Colonic mucosa (tissue), 4 donors: ENCODE measurements at regions not wholly inside any gene's neighbourhood (a gene's known extent, or its start where the extent isn't known, plus 50 kb on each side); places are given as distances from the start of the nearest gene placed in this dataset.
A peak's percentile ranks its signal among the peaks of the same experiment; 100 is the strongest.
"Not testable (repeated sequence)": the region's sequence is repeated elsewhere in the genome, so short reads cannot be mapped to it uniquely, and the experiment has no call there.

ENCODE experiments used
- DNase-seq: peaks from one replicate; pipeline ENCODE4 v3.0.0-alpha.2; 2020
- H3K27ac ChIP-seq: fragments of 200-600 bp; one replicate; pipeline ENCODE4 v1.8.0; 2021
- H3K27me3 ChIP-seq: fragments of 200-600 bp; one replicate; pipeline ENCODE4 v1.8.0; 2021
- H3K36me3 ChIP-seq: fragments of 200-600 bp; one replicate; pipeline ENCODE4 v1.8.0; 2021
- H3K4me1 ChIP-seq: fragments of 200-600 bp; one replicate; pipeline ENCODE4 v1.8.0; 2021; ENCODE audit warnings: mild to moderate bottlenecking
- H3K4me3 ChIP-seq: fragments of 200-600 bp; one replicate; pipeline ENCODE4 v1.8.0; 2021
- H3K9ac ChIP-seq, 2 donors: one replicate each; pipeline ENCODE4 v1.7.0; 2013; ENCODE audit warnings: control low read depth in 2 of 2, low read depth in 2 of 2, low read length in 2 of 2
- H3K9me3 ChIP-seq: fragments of 200-600 bp; one replicate; pipeline ENCODE4 v1.8.0; 2021
- intact Hi-C: fragments of 100-400 bp; cut with DNase I; formaldehyde crosslinking; loops from one replicate; pipeline ENCODE4 v1.14.1; 2022
- TF ChIP-seq, protein P1 (sequence below): fragments of 200-600 bp; IDR thresholded peaks from one replicate; pipeline ENCODE4 v1.8.0; 2022; ENCODE audit warnings: antibody characterized with exemption, mild to moderate bottlenecking
- donor health status: healthy.
- donor health status: DM: no; HTN: no; CAD: no.
- donor health status: DM: no; HTN: no; CAD: no.

DNA sequence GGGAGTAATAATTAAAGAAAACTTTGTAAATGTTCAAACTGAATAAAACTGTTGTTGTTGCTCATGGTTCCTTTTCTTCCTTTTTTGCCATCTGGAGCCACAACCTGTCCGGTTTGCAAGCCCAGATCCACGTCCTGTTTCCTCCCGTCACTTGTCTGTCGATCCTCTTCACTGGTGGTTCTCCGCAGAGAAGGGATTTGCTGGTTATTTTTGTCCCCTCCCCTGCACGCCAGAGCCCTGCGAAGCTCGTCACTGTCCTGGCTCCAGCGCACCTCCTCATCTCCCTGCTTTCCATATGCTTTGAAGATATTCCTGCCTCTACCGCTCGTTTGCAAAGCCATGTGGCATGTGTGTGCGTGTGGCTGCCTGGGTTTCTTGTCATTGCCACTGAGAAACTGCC is 461.4 kb downstream of the RNF144A start:
- intact Hi-C loops: no loop called here
- Histone ChIP-seq H3K4me3 (no peak overlapping the region), H3K4me1 (no peaks in the 10 kb centered on the region), H3K27ac (no peak overlapping the region), H3K9me3 (no peaks in the 10 kb centered on the region), H3K36me3 (no peaks in the 10 kb centered on the region), H3K9ac (no peak overlapping the region), H3K27me3 (no peaks in the 10 kb centered on the region)
- DNase-seq: no peak
- TF ChIP-seq, protein P1, sequence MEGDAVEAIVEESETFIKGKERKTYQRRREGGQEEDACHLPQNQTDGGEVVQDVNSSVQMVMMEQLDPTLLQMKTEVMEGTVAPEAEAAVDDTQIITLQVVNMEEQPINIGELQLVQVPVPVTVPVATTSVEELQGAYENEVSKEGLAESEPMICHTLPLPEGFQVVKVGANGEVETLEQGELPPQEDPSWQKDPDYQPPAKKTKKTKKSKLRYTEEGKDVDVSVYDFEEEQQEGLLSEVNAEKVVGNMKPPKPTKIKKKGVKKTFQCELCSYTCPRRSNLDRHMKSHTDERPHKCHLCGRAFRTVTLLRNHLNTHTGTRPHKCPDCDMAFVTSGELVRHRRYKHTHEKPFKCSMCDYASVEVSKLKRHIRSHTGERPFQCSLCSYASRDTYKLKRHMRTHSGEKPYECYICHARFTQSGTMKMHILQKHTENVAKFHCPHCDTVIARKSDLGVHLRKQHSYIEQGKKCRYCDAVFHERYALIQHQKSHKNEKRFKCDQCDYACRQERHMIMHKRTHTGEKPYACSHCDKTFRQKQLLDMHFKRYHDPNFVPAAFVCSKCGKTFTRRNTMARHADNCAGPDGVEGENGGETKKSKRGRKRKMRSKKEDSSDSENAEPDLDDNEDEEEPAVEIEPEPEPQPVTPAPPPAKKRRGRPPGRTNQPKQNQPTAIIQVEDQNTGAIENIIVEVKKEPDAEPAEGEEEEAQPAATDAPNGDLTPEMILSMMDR: no peak

DNA sequence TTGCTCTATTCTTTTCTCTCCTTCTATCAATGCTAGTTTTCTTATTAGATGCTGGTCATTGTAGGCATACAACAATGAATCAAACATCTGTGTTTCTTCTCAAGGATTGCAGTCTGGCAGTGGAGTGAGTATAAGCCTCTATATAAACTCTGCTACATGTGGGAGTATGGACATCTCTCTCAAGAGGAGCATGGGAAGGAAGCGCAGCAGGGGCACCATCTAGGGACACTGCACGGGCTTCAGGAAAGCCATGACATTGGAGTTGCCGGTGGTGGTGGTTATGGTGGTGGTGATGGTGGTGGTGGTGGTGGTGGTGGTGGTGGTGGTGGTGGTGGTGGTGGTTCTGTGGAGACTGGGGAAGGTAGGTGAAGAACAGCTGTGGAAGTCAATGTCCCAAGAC is 462.6 kb downstream of the RNF144A start:
- H3K27ac ChIP-seq: no peak overlapping the region
- H3K36me3 ChIP-seq: no peaks in the 10 kb centered on the region
- no peak overlapping the region for H3K9ac ChIP-seq
- TF ChIP-seq, protein P1: no peak
- no peak overlapping the region for H3K4me3 ChIP-seq
- H3K9me3 ChIP-seq: no peaks in the 10 kb centered on the region
- intact Hi-C loops: no loop called here
- no peaks in the 10 kb centered on the region for H3K27me3 ChIP-seq
- peak; percentile 24 for DNase-seq
- H3K4me1 ChIP-seq: no peaks in the 10 kb centered on the region

DNA sequence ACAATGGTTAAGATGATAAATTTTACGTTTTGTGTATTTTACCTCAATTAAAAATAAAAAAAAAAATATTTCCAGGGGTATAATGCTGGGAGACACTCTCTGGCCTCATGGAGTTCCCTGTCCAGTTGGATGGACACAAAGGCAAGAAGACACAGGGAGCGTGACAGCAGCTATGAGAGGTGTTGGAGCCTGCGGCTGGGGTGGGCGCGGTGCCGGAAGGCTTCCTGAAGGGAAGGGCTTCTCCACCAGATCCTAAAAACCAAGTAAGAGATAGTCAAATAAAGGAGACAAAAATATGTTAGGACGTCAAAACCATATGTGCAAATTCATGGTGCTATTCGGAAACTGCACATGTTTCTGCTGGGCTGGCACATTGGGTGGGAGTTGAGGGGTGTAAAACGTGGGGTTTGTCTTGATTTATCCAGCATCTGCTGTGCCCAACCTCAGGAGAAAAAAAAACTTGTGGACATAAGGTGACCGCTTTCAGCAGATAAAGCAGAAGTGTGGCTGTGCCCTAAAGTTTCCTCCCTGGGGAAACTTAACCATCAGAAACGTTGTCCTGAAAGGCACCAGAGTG is 467.6 kb downstream of the RNF144A start:
- H3K4me1 ChIP-seq: no peaks in the 10 kb centered on the region
- no peak overlapping the region for H3K9ac ChIP-seq
- no peaks in the 10 kb centered on the region for H3K27me3 ChIP-seq
- TF ChIP-seq, protein P1: no peak
- no peaks in the 10 kb centered on the region for H3K36me3 ChIP-seq
- intact Hi-C loops: no loop called here
- no peak overlapping the region for H3K4me3 ChIP-seq
- no peaks in the 10 kb centered on the region for H3K9me3 ChIP-seq
- no peak overlapping the region for H3K27ac ChIP-seq
- no peak for DNase-seq

DNA sequence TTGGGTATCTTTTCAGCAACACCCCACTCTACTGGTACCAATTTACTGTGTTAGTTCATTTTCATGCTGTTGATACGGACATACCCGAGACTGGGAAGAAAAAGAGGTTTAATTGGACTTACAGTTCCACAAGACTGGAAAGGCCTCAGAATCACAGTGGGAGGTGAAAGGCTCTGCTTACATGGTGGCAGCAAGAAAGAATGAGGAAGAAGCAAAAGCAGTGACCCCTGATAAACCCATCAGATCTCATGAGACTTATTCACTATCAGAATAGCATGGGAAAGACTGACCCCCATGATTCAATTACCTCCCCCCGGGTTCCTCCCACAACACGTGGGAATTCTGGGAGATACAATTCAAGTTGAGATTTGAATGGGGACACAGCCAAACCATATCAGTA is 473.1 kb downstream of the RNF144A start:
- H3K9me3 ChIP-seq, DNase-seq, H3K4me3 ChIP-seq, H3K9ac ChIP-seq, H3K27me3 ChIP-seq, intact Hi-C loops, H3K4me1 ChIP-seq, H3K36me3 ChIP-seq, H3K27ac ChIP-seq: not testable (repeated sequence)

DNA sequence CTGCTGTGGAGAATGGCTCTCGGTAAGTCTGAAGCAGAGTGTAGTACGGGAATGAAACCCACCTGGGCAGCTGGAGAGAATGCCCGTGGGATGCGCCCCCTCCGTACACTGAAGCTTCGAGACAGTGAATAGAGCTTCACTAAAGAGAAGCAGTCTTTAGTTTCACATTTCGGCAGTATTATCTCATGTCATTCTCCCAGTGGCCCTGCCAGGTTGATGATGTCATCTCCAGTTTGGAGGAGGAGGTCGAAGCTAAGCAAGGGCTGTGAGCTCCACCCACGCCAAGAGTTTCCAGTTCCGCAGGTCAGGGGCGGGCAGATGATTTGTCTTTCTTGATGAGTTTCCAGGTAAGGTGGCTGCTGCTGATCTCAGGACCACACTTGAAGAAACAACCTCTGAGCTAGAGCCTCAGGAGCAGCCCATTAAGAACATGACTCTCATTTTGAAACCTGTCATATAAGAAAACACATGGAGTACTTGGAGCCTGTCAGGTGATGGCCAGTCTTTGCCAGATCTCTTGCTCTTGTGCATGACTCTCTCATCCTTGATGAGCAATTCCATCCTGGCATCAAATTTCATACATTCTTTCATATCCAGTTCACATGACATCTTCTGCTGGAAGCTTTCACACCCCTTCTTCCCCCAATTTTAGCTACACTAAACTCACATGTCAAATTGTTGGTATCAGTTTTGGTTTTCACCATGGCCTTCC is 475.0 kb downstream of the RNF144A start:
- Histone ChIP-seq H3K27me3 (no peaks in the 10 kb centered on the region), H3K27ac (no peak overlapping the region), H3K36me3 (no peaks in the 10 kb centered on the region), H3K4me3 (no peak overlapping the region), H3K4me1 (no peaks in the 10 kb centered on the region), H3K9me3 (no peaks in the 10 kb centered on the region), H3K9ac (no peak overlapping the region)
- intact Hi-C loops: no loop called here
- DNase-seq: no peak
- TF ChIP-seq, protein P1: no peak

DNA sequence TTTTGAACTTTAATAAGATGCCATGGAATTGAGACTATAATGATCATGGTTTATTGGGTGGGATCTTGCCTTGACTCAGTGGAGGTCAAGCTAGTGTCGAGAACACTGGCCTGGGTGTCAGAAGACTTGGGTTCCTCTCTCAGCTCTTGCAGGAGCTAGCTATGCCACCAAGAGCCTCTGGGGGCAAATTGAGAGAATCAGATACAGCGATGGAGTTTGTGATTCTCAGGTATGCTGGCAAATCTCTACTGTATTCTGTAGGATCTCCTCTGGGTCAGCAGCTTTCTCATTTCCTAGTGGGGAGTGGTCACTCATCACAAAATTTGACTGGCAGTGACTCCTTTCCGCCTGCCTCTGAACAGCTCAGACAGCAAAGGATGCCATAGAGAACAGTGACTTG is 477.0 kb downstream of the RNF144A start:
- Histone ChIP-seq H3K27me3 (no peaks in the 10 kb centered on the region), H3K27ac (no peak overlapping the region), H3K4me1 (no peaks in the 10 kb centered on the region), H3K4me3 (no peak overlapping the region), H3K9me3 (no peaks in the 10 kb centered on the region), H3K36me3 (no peaks in the 10 kb centered on the region), H3K9ac (no peak overlapping the region)
- TF ChIP-seq, protein P1: no peak
- intact Hi-C loops: no loop called here
- DNase-seq: no peak
